PC-3 (cell line): ENCODE measurements at regions not wholly inside any gene's neighbourhood (a gene's known extent, or its start where the extent isn't known, plus 50 kb on each side); places are given as distances from the start of the nearest gene placed in this dataset.

Source experiments
- EZH2 ChIP-seq: fragments of 300-600 bp; sonication (generic); IDR thresholded peaks from one replicate; pipeline ENCODE4 v1.6.1; 2017; ENCODE audit warnings: antibody characterized with exemption, mild to moderate bottlenecking, low read length; ENCODE audit not compliant: unreplicated experiment
- EZH2phosphoT487 ChIP-seq: fragments of 300-600 bp; sonication (generic); IDR thresholded peaks from 2 replicates; pipeline ENCODE4 v1.6.1; 2018; ENCODE audit warnings: mild to moderate bottlenecking, antibody characterized with exemption, low read length, borderline replicate concordance
- TF ChIP-seq, protein P1 (sequence below): fragments of 300-600 bp; sonication (generic); conservative IDR thresholded peaks from 2 replicates; pipeline ENCODE4 v1.5.1; 2017; ENCODE audit warnings: antibody characterized with exemption, low read depth, mild to moderate bottlenecking, low read length

DNA sequence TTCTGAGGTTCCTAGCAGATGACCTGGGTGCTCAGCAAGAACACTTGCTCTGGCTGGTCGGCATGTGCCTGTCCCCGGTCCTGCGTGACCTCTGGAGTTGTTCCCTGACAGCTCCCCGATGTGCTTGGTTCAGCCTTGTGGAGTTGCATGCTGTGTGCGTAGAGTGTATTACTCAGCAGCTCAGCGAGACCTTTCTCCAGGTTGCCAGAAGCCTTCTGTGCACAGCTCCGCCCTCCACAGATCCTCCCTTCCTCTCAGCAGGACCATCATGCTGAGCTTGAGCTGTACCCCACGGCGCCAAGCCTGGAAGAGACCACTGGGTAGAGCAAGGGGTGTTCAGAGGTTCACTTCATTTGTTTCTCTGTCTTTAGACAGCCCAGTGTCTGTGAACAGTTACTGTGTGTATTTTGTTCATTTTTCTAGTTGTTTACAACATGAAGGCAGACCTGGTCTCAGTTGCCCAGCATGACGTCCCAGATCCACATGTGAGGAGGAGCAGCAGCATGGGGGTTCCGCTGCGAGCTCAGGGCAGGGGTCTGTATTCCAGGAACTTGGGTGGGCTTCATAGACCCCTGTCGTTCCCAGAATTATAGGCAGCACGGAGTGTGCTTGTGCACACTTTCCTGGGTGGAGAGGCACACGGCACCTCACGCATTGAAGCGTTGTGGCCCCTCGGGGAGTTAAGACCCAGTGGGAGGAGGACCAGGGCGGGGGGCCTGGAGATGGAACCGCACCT lies 148.6 kb downstream of the IGLL1 start:
- no peak for TF ChIP-seq EZH2
- TF ChIP-seq, protein P1, sequence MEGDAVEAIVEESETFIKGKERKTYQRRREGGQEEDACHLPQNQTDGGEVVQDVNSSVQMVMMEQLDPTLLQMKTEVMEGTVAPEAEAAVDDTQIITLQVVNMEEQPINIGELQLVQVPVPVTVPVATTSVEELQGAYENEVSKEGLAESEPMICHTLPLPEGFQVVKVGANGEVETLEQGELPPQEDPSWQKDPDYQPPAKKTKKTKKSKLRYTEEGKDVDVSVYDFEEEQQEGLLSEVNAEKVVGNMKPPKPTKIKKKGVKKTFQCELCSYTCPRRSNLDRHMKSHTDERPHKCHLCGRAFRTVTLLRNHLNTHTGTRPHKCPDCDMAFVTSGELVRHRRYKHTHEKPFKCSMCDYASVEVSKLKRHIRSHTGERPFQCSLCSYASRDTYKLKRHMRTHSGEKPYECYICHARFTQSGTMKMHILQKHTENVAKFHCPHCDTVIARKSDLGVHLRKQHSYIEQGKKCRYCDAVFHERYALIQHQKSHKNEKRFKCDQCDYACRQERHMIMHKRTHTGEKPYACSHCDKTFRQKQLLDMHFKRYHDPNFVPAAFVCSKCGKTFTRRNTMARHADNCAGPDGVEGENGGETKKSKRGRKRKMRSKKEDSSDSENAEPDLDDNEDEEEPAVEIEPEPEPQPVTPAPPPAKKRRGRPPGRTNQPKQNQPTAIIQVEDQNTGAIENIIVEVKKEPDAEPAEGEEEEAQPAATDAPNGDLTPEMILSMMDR = no peak
- no peak for TF ChIP-seq EZH2phosphoT487
